ENCODE measurements at regions not wholly inside any gene's neighbourhood (a gene's known extent, or its start where the extent isn't known, plus 50 kb on each side); places are given as distances from the start of the nearest gene placed in this dataset.

DNA sequence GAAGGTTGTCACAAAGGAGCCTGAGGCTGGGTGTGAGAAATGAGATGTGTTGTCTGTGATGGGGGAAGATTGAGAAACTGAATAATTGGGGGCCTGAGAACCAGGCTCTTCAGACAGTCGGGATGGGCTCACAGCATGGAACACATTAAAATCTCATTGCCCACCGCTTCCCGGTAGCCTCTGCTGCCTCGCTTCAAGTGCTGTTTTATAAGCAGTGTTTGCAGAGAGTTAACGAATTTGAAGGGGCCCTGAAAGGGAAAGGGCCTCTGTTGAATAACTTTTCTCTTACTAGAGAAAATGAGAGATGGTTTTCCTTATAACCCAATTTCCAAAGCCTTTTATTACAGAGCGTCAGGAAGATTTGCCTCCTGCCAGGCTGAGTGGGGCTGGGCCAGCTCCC, 258.8 kb upstream of the ASIC2 start:
- TF ChIP-seq CTCF (IDR thresholded peaks at IDR 0.05) (no peak), POLR2A (IDR thresholded peaks at IDR 0.05) (no peak), EP300 (IDR thresholded peaks at IDR 0.05; ENCODE audit: low read depth) (no peak), POLR2AphosphoS5 (IDR thresholded peaks at IDR 0.05) (no peak)

Data from transverse colon (tissue), 4 donors.